Activated naive CD4-positive, alpha-beta T cell (primary cell): ENCODE measurements at regions not wholly inside any gene's neighbourhood (a gene's known extent, or its start where the extent isn't known, plus 50 kb on each side); places are given as distances from the start of the nearest gene placed in this dataset.
"Not testable (repeated sequence)": the region's sequence is repeated elsewhere in the genome, so short reads cannot be mapped to it uniquely, and the experiment has no call there.

Source experiments
- DNase-seq, 4 experiments: peaks; one replicate each; lab custom pipeline; 2025; lab: John Stamatoyannopoulos, UW

DNA sequence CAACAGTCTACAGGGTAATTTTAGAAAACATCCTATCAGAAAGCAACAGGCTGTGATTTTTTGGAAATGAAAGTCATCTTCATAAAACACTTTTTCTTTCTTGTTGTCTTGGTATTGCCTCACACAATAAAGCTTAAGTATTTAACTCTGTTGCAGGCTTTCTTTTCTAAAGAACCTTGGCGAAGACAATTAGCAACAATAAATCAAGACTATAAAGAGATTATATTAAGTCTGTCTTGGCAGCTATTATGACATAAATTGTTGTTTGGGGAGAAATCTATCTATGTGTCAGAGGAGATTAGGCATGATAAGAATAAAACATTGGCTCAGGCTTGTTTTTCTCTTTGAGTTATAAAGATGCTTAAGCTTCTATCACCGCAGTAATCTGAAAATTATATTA, 1774.8 kb downstream of the ARAP2 start:
- DNase-seq: no peak

DNA sequence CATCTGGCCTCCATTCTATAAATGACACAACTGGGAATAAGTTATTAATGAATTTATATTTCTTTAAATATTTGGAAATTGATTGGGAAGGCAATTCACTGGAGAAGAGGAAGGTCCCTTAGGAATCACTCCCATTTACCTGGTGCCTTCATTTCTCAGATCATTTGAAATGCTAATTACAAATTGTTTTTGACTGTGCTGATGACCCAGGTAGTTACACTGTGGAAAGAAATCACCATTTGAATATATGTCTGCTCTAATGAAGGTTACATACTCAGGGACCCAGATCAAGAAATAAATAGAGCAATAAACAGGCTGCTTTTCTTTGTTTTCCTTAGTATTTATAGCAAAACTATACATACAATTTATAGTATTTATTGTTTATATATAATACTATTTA, 1759.1 kb downstream of the ARAP2 start:
- no peak for DNase-seq

DNA sequence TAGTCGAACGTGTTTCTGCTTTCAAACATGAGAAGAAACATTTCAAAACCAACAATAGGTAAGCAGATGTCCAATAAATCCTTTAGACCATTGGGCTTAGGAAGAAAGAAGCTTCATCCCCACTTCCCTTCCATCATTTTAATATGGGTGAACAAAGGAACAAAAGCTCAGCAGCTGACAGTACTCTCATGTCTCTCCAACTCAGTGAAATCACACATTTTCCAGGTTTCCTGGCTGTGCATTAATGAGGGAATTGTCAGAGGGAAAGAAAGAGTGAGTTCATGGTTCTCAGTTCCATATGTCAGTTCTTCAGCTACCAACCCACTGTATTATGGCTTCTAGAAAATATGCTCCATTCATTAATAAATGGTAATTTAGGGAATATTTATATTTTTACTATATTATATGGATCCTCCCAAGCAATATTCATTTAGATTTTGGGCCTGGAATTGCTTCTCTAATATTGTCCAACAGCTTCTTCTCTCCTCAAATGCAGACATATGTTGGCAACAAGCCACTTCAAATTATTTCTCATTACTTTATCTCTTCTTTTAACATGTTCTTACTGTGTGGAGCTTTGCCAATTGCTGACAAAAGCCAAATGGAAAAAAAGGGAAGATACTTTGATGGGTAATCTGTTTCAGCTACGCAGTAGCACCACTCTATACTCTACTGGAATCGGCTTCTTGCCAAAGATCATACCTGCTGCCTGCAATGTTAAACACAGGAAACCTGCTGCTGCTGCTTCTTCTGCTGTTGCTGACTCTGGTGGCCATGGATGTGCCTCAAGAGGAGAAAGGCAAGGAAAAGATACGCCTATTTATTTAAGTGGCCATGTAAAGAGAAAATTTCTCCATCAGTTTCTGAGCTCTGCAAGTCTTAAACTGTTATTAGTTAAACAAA, 1757.6 kb downstream of the ARAP2 start:
- DNase-seq: no peak

DNA sequence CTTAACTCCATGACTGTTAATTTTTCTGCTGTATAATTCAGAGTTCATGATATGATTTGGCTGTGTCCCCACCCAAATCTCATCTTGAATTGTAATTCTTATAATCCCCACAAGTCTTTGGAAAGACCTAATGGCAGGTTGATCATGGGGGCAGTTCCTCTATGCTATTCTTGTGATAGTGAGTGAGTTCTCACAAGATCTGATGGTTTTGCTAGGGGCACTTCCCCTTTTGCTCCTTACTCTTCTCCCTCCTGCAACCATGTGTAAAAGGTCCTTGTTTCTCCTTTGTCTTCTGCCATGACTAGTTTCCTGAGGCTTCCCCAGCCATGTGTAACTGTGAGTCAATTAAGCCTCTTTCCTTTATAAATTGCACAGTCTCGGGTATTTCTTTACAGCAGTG, 1751.9 kb downstream of the ARAP2 start:
- DNase-seq: no peak

DNA sequence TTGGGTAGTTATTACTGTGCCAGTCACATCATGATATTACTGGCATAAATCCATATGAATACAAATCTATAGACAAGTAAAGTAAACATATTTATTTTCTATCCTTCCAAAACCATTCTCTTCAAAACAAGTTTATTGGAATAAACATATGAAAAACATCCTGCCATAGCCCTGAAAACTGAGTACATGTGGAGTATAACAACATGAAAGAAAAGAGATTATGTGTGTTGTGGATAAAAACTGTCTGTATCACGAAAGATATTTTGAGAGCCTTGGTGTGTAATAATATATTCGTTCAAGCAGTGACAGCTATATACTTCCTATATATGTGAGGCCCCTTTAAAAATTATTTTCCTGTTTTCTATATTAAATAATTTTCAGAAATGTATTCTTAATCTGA, 1742.2 kb downstream of the ARAP2 start:
- DNase-seq: no peak

DNA sequence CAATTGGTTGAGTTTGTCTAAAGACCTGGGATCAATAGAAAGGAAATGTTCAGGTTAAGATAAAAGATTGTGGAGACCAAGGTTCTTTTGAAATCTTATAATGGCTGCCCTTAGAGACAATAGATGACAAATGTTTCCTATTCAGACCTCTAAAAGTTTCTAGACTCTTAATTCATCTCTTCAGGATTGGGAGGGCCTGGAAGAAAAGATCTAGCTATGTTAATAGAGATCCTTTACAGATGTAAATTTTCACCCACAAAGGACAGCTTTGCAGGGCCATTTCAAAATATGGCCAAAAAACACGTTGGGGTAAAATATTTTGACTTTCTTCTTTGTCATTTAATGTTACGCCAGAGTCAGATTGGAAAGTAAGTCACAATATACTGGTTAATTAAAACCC, 1739.6 kb downstream of the ARAP2 start:
- DNase-seq: not testable (repeated sequence)

DNA sequence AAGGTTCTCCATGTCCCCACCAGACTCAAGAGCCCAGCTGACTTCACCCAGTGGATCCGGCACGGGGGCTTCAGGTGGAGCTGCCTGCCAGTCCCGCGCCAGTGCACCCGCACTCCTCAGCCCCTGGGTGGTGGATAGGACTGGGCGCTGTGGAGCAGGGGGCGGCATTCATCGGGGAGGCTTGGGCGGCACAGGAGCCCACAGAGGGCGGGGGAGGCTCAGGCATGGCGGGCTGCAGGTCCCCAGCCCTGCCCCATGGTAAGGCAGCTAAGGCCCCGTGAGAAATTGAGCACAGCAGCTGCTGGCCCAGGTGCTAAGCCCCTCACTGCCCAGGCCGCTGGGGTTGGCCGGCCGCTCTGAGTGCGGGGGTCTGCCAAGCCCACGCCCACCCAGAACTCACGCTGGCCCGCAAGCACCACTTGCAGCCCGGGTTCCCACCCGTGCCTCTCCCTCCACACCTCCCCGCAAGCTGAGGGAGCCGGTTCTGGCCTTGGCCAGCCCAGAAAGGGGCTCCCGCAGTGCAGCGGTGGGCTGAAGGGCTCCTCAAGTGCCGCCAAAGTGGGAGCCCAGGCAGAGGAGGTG, 1737.7 kb downstream of the ARAP2 start:
- DNase-seq: not testable (repeated sequence)

DNA sequence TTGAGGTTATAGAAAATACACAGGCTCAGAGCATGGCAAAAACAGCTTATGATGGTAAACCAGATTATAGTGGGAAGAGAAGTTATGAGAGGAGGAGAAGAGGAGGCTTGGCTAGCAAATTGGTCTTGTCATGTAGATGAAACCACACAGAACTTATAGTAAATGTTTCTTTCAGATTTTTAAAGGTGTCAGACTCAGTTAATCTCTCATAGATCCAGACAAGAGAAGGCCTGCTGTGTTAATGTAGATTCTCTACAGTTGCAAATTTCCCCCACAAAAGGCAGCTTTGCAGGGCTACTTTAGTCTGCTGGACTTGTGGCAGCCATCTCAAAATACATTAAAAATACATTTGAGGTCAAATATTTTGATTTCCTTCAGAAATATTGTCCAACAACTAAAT, 1731.7 kb downstream of the ARAP2 start:
- no peak for DNase-seq

DNA sequence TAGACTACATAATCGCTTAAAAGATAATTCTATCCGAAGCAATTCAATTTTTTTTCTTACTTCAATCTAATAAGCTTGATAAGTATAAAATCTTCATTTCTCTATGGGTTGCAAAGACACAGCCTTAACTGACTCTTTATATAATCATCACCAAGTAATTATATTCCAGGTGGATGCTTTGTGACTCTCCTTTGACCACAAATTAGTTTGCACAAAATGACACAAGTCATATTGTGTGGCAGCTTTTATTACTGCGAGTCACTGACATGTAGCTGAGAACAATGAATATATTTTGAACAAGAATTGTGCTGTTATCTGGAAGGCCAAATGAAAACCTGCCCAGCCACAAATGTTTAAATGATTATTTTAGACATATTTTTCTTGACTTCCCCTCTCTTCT, 1727.8 kb downstream of the ARAP2 start:
- DNase-seq: no peak

DNA sequence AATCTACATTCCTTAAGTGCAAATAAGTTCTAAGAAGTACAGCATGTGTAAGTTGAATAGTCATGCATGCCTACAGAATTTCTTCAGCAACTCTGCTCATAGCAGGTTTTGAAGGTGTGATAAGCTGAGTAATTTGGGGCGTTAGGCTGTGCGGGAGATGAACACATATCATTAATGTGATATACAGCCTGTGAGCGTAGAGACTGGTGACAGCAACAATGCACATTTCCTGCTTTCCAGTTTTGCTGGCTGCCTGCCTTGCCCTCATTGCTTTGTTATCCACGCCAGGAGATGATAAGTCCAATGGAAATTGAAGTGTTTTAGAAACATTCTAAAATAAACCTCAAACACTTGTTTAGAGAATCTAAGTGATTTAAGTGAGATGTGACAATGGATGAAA, 1709.4 kb downstream of the ARAP2 start:
- DNase-seq: no peak

DNA sequence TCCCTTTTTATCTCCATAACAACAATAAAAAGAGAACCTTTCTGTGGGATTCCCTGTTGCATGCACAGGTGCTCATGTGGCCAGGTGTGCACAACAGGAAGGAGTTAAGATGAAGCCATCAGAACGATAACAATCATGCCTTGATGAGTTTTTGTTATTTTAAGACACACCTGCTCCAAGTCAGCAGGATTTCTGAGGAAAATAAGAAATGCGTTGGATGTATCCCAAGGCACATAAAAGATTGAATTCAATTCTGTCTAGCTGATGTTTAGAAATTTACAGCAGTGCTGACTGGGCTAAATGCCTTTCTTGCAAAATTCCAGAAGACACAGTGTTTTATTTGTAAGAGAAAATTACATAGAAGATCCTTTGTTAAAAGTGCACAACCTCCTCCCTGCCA, 1678.2 kb downstream of the ARAP2 start:
- DNase-seq: no peak

DNA sequence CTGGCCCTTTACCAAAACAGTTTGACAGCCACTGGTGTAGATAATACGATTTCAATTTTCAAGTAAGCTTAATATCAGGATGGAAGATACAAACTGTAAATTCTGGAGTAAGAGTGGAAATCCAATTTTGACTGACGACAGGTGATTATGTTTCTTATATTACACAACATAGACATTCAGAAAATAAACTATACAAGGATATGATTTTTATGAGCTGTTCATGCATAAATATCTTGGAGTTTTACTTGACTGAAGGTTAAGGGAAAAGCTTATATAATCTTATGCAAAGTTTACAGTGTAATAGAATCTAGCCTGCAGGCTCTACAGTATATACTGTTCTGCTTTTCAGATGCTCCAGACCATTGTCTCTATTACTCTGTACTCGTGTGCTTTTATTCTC, 1672.3 kb downstream of the ARAP2 start:
- no peak for DNase-seq

DNA sequence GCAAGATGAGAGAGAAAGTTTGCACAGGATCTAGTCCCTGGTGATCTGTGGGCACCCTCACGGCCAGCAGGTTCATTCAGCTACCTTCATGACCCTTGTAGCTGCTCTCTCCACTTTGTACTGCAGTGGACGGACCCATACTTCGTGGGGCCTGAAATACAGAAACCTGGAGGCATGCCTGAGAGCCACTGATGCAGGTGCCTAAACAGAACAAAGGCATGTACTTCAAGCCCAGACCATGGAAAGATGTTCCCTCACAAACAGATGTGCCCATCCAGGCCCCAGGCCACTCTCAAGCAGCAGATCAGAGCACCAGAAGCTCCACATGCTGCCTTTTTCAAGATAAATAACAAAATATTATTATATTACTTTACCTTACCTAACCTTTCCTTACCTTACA, 1629.0 kb downstream of the ARAP2 start:
- no peak for DNase-seq

DNA sequence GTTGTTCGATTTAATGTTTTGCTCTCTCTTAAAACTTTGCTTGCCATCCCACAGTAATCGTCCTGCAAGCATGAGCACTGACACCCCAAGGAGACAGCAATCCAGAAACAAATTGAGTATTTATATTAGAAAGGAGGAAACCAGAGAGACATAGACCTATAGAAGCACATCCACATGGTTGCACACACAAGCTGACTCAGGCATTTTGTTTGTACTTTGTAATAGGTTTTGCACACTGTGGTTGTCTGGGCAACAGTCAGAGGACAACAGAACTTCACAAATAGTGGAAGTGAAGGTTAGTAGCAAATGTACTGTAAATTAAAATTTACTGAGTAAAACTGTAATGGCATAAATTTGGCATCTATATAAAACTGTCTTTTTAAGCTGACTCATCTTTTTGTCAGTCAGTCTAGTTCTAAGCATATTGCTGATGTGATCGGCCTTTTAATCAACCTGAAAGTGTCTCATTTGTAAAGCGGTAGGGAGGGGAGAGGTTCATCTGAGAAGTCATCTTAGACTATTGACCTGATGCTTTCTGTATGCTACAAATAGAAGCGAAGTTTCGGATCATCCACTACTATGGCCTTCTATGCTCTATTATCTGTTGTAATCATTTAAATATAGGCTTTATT, 1624.7 kb downstream of the ARAP2 start:
- DNase-seq: no peak

DNA sequence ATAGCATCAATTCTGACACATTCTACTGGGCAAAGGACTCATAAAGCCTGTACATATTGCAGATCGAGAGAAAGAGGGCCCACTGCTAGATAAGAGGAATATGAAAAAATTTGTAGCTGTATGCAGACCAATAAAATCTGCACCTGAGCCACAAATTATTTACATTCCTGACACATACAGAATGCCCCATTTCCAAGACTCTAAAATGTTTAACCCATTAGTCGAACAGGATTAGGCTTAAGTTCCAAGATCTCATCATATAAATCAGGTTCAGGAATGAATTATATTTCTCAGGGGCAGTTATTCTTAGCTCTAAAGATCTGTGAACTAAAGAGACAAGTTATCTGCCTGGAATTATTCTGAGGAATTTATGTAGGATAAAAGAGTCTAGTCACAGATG, 1615.8 kb downstream of the ARAP2 start:
- no peak for DNase-seq

DNA sequence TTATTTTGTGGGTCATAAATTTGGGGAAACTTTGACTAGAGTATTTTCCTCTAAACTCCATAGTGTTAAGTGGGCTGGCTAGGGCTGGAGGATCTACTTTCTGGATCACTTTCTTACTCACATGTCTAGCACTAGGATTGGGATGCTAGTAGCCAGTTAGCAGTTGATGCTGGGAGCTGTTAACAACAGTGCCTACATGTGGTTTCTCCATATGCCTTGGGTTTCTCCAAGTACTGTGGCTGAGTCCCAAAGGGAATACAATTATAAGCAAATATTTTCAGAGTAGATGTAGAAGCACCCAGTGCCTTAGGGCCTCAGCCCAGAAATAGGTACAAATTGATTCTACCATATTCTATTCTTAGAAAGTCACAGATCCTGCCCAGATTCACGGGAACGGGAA, 1614.9 kb downstream of the ARAP2 start:
- DNase-seq: no peak

DNA sequence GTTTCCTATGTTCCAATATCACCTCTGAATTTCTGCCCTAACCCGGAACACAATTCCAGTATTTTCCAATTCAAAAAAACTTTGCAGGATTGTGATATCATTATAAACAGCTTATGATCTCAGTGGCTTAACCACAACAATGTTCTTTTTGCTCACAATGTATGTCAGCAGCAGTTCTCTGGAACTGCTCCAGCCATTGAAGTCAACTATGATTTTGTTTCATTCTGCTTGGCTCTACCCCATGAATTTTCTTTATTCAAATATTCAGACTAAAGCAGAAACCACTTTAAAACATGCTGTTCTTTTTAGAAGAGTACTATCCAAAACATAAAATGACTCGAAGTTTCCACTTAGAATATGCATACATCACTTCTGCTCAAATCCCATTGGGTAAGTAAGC, 1611.1 kb downstream of the ARAP2 start:
- DNase-seq: no peak

DNA sequence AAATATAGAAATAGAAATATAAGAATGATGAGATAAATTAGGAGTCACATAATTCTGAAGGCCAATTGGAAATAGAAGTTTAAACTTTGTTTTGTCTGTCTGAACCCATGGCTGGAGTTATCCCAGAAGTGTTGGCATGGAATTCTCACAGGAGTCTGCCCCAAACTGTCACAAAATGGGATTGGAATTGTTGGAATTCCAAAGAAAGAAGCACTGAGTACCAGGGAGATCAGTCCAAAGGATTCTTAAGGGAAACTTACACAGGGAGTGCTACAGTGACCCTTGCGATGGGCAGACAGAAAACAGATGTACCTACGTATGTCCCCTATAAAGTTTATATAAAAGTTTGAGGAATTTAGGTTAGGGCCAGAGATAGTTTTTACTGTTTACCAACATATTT, 1607.7 kb downstream of the ARAP2 start:
- no peak for DNase-seq

DNA sequence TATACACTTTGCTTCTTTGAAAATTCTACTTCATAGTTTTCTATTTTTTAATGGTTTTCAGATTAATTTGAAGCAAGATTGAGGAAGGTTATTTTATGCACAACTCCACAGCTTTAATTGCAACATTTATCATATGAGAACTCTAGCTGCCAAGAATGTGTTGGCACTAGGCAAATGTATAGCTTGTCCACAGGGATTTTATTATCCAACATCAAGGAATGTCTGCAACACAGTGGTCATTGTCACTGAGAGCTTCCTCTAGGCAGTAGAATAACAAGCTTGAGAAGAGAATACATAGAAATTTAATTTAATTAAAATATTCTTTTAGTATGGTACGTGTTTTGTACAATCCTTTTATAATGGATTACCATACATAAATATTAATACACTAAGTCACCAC, 1600.8 kb downstream of the ARAP2 start:
- DNase-seq: no peak

DNA sequence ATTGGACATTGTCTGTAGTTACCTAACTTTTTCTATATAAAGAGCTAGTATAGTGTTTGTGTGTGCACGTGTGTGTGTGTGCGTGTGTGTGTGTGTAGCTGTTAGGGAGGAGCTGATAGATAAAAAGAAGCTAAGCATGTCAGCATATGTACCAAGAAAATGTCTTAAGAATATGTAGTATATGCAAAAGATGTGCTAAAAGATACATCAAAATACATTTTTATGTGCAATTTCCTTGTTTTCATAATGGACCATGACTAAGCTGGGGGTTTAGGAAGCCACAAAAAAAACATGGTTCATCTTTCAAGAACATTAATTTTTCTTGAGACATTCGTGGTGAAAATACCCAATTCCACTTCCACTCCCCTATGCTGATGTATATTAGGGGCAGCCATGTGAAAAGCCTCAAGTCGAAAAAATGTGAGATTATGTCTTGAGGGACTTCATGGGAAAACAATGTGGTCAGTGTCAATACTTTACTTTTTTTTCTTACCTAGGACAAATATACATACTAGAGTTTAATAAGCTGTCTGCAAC, 1599.7 kb downstream of the ARAP2 start:
- no peak for DNase-seq

DNA sequence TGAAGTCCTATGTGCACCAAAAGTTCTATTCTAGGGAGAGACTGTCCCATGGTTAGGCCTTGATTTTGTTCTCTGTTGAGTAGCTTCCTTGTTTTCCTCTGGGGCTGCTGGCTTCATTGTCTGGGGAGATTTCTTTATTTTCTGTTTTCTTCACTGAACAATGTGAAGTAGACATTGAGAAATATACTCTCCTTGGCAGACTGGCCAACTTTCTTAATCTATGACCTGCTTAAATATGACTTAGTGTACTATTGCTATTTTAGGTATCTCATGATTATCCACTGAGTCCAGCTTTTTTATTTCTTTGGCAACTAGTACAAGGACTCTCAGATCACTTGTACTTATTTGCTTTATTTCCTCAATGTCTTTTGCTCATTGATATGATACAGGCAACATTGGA, 1594.6 kb downstream of the ARAP2 start:
- DNase-seq: no peak

DNA sequence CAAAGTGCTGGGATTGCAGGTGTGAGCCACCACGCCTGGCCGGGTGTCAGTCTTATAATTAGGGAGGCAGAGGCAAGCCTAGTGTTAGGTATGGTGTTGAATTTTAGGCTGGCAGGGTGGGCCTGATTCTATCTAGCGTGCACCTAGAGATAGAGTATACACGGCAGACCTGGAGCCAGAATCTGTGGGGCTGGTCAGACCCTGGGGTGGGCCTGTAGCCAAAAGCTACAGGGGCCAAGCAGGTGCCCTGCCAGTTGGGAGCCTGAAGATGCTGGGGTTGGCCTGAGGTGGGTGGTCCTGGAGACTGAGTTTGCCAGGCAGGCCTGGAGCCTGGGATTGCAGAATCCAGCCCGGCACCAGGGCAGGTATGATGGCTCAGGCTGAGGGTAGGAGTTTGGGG, 1580.3 kb downstream of the ARAP2 start:
- DNase-seq: no peak

DNA sequence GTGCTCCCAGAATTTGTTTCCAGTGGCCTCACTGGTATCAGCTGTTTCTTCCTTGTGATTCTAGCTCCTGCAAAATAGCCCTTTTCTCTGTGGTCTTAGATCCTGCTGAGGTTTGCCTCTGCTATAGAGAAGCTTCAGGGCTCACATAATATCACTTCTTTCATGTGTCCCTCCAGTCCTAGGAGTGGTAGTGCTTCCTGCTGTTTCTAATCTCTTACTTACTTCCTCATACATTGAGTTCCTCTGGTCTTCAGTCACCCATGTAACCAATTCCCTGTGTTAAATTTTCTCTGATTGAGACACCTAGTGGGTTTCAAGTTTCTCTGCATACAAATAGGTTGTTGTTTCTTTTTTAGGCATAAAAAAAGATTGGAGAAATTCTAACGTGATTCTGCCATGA, 1567.9 kb downstream of the ARAP2 start:
- no peak for DNase-seq
